Fibroblast of pulmonary artery (primary cell): ENCODE measurements at regions not wholly inside any gene's neighbourhood (a gene's known extent, or its start where the extent isn't known, plus 50 kb on each side); places are given as distances from the start of the nearest gene placed in this dataset.

Source experiments
- DNase-seq: peaks from one replicate; pipeline ENCODE4 v3.0.0-alpha.2; 2010; ENCODE audit warnings: low read depth
- H3K4me3 ChIP-seq: replicated peaks from 2 replicates; pipeline ENCODE4 v1.5.1; 2011; ENCODE audit warnings: low read depth, mild to moderate bottlenecking, control low read depth, low read length, moderate library complexity
- TF ChIP-seq, protein P1 (sequence below): IDR thresholded peaks from 2 replicates; pipeline ENCODE4 v1.5.1; 2011; ENCODE audit warnings: mild to moderate bottlenecking, control low read depth, low read length, inconsistent platforms; ENCODE audit errors: missing control alignments

GRCh38 chr11:115087791-115088190 lies 409.5 kb downstream of the NXPE2 start:
- H3K4me3 ChIP-seq, result no peak overlapping the region
- TF ChIP-seq, protein P1, sequence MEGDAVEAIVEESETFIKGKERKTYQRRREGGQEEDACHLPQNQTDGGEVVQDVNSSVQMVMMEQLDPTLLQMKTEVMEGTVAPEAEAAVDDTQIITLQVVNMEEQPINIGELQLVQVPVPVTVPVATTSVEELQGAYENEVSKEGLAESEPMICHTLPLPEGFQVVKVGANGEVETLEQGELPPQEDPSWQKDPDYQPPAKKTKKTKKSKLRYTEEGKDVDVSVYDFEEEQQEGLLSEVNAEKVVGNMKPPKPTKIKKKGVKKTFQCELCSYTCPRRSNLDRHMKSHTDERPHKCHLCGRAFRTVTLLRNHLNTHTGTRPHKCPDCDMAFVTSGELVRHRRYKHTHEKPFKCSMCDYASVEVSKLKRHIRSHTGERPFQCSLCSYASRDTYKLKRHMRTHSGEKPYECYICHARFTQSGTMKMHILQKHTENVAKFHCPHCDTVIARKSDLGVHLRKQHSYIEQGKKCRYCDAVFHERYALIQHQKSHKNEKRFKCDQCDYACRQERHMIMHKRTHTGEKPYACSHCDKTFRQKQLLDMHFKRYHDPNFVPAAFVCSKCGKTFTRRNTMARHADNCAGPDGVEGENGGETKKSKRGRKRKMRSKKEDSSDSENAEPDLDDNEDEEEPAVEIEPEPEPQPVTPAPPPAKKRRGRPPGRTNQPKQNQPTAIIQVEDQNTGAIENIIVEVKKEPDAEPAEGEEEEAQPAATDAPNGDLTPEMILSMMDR, result no peak
- no peak for DNase-seq

- no peak overlapping the region for H3K4me3 ChIP-seq
- no peak for DNase-seq
- TF ChIP-seq, protein P1, result no peak
Measured at GRCh38 chr11:115092516-115092915, 411.7 kb downstream of the CADM1 start.

DNA sequence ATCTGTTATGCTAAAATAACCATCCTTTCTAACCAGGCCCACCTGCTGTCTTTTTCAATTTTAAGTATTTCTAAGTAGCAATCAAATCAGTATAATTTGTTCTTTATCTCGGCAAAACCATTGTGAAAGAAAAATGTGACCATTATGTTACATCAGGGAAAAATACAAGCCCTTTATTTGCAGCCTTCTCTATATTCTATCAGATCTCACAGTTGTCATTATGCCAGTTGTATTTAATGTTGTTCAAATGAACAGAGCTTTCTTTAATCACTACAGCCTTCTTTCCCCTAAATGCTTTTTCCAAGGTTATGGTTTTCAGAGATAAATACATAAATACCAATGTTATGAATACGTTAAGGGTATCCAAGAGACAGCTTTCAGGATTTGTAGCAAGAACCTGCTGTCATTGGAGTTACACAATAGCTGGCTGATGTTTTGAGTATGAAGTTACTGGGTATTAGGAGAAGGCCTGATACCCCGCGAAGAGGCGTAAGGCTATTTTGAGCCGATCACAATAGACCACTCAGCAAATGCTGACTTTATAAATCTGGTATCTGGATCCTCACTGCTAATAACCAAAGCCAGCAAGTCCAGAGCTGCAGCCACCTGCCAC lies 406.3 kb downstream of the CADM1 start:
- DNase-seq, result no peak
- TF ChIP-seq, protein P1, result no peak
- no peak overlapping the region for H3K4me3 ChIP-seq

- DNase-seq, result no peak
- H3K4me3 ChIP-seq, result no peak overlapping the region
- TF ChIP-seq, protein P1, result no peak
Measured at GRCh38 chr11:115100706-115101105, 403.5 kb downstream of the CADM1 start.

DNA sequence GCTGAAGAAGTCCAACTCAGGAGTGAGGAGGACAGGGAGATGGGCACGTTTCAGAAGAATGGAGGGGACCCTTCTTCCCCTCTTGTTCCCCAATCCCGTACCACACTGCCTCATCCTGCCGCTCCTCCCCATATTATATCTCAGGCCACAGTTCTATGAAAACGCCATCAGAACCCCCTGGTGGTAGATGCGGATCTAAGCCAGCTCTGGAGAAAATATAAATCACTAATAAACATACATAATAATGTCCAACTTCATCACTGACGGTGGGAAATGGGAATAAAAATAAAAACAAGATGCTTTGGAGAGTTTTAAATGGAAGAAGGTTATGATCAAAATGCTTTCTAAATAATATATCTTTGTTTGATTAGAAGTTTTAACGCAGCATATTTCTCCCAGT lies 400.3 kb downstream of the CADM1 start:
- TF ChIP-seq, protein P1, result no peak
- H3K4me3 ChIP-seq, result no peak overlapping the region
- DNase-seq, result no peak

- no peak for DNase-seq
- no peak overlapping the region for H3K4me3 ChIP-seq
- TF ChIP-seq, protein P1, result no peak
Measured at GRCh38 chr11:115104851-115105453, 399.3 kb downstream of the CADM1 start.

- no peak overlapping the region for H3K4me3 ChIP-seq
- TF ChIP-seq, protein P1, result no peak
- no peak for DNase-seq
Measured at GRCh38 chr11:115111066-115111465, 393.1 kb downstream of the CADM1 start.
